ENCODE measurements at regions not wholly inside any gene's neighbourhood (a gene's known extent, or its start where the extent isn't known, plus 50 kb on each side); places are given as distances from the start of the nearest gene placed in this dataset.

- no peak for DNase-seq
Observed at GRCh38 chr10:44020322-44021111, 364.4 kb downstream of the CXCL12 start.

GRCh38 chr10:44017483-44018145 lies 367.3 kb downstream of the CXCL12 start:
- no peak for DNase-seq

- DNase-seq = no peak
Observed at GRCh38 chr10:44016589-44017482, 368.1 kb downstream of the CXCL12 start.

GRCh38 chr10:44015702-44016500 lies 367.2 kb upstream of the ZNF32 start:
- no peak for DNase-seq

- no peak for DNase-seq
Observed at GRCh38 chr10:44014644-44015250, 366.1 kb upstream of the ZNF32 start.

- no peak for DNase-seq
Observed at GRCh38 chr10:44013981-44014380, 365.3 kb upstream of the ZNF32 start.

- no peak for DNase-seq
Observed at GRCh38 chr10:44012921-44013320, 364.2 kb upstream of the ZNF32 start.

- DNase-seq = no peak
Observed at GRCh38 chr10:44011603-44011981, 362.9 kb upstream of the ZNF32 start.

GRCh38 chr10:44010873-44011602 lies 362.4 kb upstream of the ZNF32 start:
- no peak for DNase-seq

- DNase-seq = no peak
Observed at GRCh38 chr10:44009891-44010632, 361.4 kb upstream of the ZNF32 start.

- no peak for DNase-seq
Observed at GRCh38 chr10:44008917-44009709, 360.4 kb upstream of the ZNF32 start.

- DNase-seq = no peak
Observed at GRCh38 chr10:44008270-44008916, 359.7 kb upstream of the ZNF32 start.

GRCh38 chr10:44006771-44007170 lies 358.1 kb upstream of the ZNF32 start:
- no peak for DNase-seq

GRCh38 chr10:44005788-44006099 lies 357.1 kb upstream of the ZNF32 start:
- no peak for DNase-seq

- DNase-seq = no peak
Observed at GRCh38 chr10:44004913-44005787, 356.5 kb upstream of the ZNF32 start.

GRCh38 chr10:43998021-43998809 lies 349.5 kb upstream of the ZNF32 start:
- DNase-seq = no peak

- no peak for DNase-seq
Observed at GRCh38 chr10:43997330-43997729, 348.6 kb upstream of the ZNF32 start.

- no peak for DNase-seq
Observed at GRCh38 chr10:43994539-43994938, 345.9 kb upstream of the ZNF32 start.

Measured in activated CD8-positive, alpha-beta memory T cell treated with anti-CD3 and anti-CD28 coated beads, Interleukin-2, amount 50 U/mL, for 4 hours (primary cell).